HCT116 (cell line): ENCODE measurements at regions not wholly inside any gene's neighbourhood (a gene's known extent, or its start where the extent isn't known, plus 50 kb on each side); places are given as distances from the start of the nearest gene placed in this dataset.

ENCODE experiments used
- ATAC-seq: fragments of 200-7000 bp; cut with Tn5 transposase; 2 replicates; pipeline ENCODE4 v1.9.1; 2020; ENCODE audit warnings: mild to moderate bottlenecking, moderate library complexity
- BruUV-seq: library from RNA; stranded (reverse); fragments of 400-500 nt; replicated peaks from 2 replicates; lab custom pipeline; 2021; lab: Mats Ljungman, UMichigan
- CTCF ChIA-PET: fragments of 300-600 bp; sonication (Branson Sonifier 250); formaldehyde crosslinking; loops from one replicate; lab custom pipeline; 2021; ENCODE audit warnings: antibody characterized with exemption; lab: Charles Lee
- POLR2A ChIA-PET: fragments of 300-600, 350-600 bp; sonication (Branson Sonifier 250); formaldehyde crosslinking; loops from one replicate; lab custom pipeline; 2021; ENCODE audit warnings: antibody characterized with exemption; lab: Charles Lee
- RAD21 ChIA-PET, 2 experiments: fragments of 300-600 bp; sonication (Branson Sonifier 250); formaldehyde crosslinking; loops; one replicate each; lab custom pipeline; 2023; ENCODE audit warnings: low total read pairs in 2 of 2; ENCODE audit not compliant: uncharacterized antibody in 2 of 2, unreplicated experiment in 2 of 2, low non-redundant PET in 1 of 2; lab: Charles Lee
- DNase-seq: peaks from one replicate; pipeline ENCODE4 v3.0.0-alpha.2; 2010; ENCODE audit warnings: low read depth, low spot score
- H2AFZ ChIP-seq: fragments of 200-600 bp; shearing (Covaris generic), sonication (generic); 2 replicates; pipeline ENCODE4 v1.6.1; 2017; ENCODE audit warnings: low read depth, mixed run types, mixed read lengths, antibody characterized with exemption, low read length; ENCODE audit not compliant: poor library complexity, severe bottlenecking
- H3K27ac ChIP-seq: 2 replicates; pipeline ENCODE4 v1.5.1; 2012; ENCODE audit warnings: low read depth, low read length
- H3K27me3 ChIP-seq: fragments of 200-600 bp; sonication (generic); 2 replicates; pipeline ENCODE4 v1.6.1; 2016; ENCODE audit warnings: mixed run types, low read length, mixed read lengths; ENCODE audit not compliant: insufficient read depth
- H3K36me3 ChIP-seq, 2 experiments: fragments of 200-500 bp in 1 of 2; fragments of 200-600 bp in 1 of 2; sonication (Bioruptor generic) in 1 of 2; sonication (generic) in 1 of 2; 2 replicates each; pipeline versions ENCODE4 v1.5.1 to v1.6.1; 2014 to 2016; ENCODE audit warnings: low read length in 2 of 2, inconsistent platforms in 1 of 2, mixed read lengths in 1 of 2, mixed run types in 1 of 2; ENCODE audit not compliant: insufficient read depth in 2 of 2, control insufficient read depth in 1 of 2
- H3K4me1 ChIP-seq, 2 experiments: fragments of 200-600 bp in 1 of 2; sonication (generic) in 1 of 2; 2 replicates each; pipeline versions ENCODE4 v1.5.1 to v1.6.1; 2012 to 2017; ENCODE audit warnings: low read length in 2 of 2, inconsistent platforms in 1 of 2, mild to moderate bottlenecking in 1 of 2, mixed read lengths in 1 of 2, mixed run types in 1 of 2, moderate library complexity in 1 of 2; ENCODE audit not compliant: insufficient read depth in 2 of 2, control insufficient read depth in 1 of 2
- H3K4me2 ChIP-seq: fragments of 200-600 bp; sonication (generic); 2 replicates; pipeline ENCODE4 v1.6.1; 2017; ENCODE audit warnings: mixed run types, low read length, mixed read lengths
- H3K4me3 ChIP-seq, 2 experiments: fragments of 200-600 bp in 1 of 2; sonication (generic) in 1 of 2; replicated peaks in 1 of 2; 2 replicates each; pipeline ENCODE4 v1.5.1; 2011 to 2016; ENCODE audit warnings: low read length in 2 of 2, control low read depth in 1 of 2, low read depth in 1 of 2, mild to moderate bottlenecking in 1 of 2, mixed read lengths in 1 of 2, mixed run types in 1 of 2
- H3K79me2 ChIP-seq: fragments of 200-600 bp; sonication (generic); 2 replicates; pipeline ENCODE4 v1.6.1; 2017; ENCODE audit warnings: mild to moderate bottlenecking, mixed run types, low read length, moderate library complexity, mixed read lengths; ENCODE audit not compliant: insufficient read depth
- H3K9ac ChIP-seq: fragments of 200-600 bp; sonication (generic); 2 replicates; pipeline ENCODE4 v1.6.1; 2016; ENCODE audit warnings: low read length, mixed read lengths
- H3K9me2 ChIP-seq: fragments of 200-600 bp; sonication (generic), shearing (Covaris generic); 2 replicates; pipeline ENCODE4 v1.6.1; 2017; ENCODE audit warnings: mixed run types, mild to moderate bottlenecking, moderate library complexity; ENCODE audit not compliant: insufficient read depth
- H3K9me3 ChIP-seq, 2 experiments: fragments of 200-500 bp in 1 of 2; fragments of 200-600 bp in 1 of 2; sonication (Bioruptor generic) in 1 of 2; sonication (generic) in 1 of 2; 2 replicates each; pipeline ENCODE4 v1.6.1; 2014 to 2017; ENCODE audit warnings: low read length in 2 of 2, mixed read lengths in 2 of 2, inconsistent platforms in 1 of 2, low read depth in 1 of 2, mild to moderate bottlenecking in 1 of 2, mixed run types in 1 of 2, moderate library complexity in 1 of 2; ENCODE audit not compliant: control insufficient read depth in 1 of 2, insufficient read depth in 1 of 2
- H4K20me1 ChIP-seq: fragments of 200-600 bp; sonication (generic), shearing (Covaris generic); 2 replicates; pipeline ENCODE4 v1.6.1; 2017; ENCODE audit warnings: mixed run types, mild to moderate bottlenecking, moderate library complexity; ENCODE audit not compliant: insufficient read depth
- CBX3 ChIP-seq: IDR thresholded peaks from 2 replicates; pipeline ENCODE4 v1.6.1; 2012; ENCODE audit warnings: low read depth
- EGR1 ChIP-seq: IDR thresholded peaks from 2 replicates; pipeline ENCODE4 v1.6.1; 2012; ENCODE audit warnings: low read depth
- ELF1 ChIP-seq: IDR thresholded peaks from 2 replicates; pipeline ENCODE4 v1.6.1; 2012; ENCODE audit warnings: low read depth, borderline replicate concordance
- JUND ChIP-seq: IDR thresholded peaks from 2 replicates; pipeline ENCODE4 v1.6.1; 2012
- POLR2A ChIP-seq: IDR thresholded peaks from 2 replicates; pipeline ENCODE4 v1.7.0; 2011; ENCODE audit warnings: borderline replicate concordance; ENCODE audit not compliant: insufficient read depth, insufficient read length; ENCODE audit errors: extremely low read depth
- RAD21 ChIP-seq: IDR thresholded peaks from 2 replicates; pipeline ENCODE4 v1.6.1; 2012; ENCODE audit warnings: low read depth, mild to moderate bottlenecking
- SRF ChIP-seq: IDR thresholded peaks from 2 replicates; pipeline ENCODE4 v1.6.1; 2012; ENCODE audit warnings: low read depth
- TCF7L2 ChIP-seq: IDR thresholded peaks from 2 replicates; pipeline ENCODE4 v1.7.0; 2011; ENCODE audit warnings: borderline replicate concordance, inconsistent platforms; ENCODE audit not compliant: insufficient read depth, insufficient read length; ENCODE audit errors: extremely low read depth
- YY1 ChIP-seq: IDR thresholded peaks from 2 replicates; pipeline ENCODE4 v1.6.1; 2011; ENCODE audit warnings: low read length, low read depth, moderate library complexity, mild to moderate bottlenecking; ENCODE audit not compliant: insufficient replicate concordance; ENCODE audit errors: extremely low read depth
- intact Hi-C: fragments of 100-400 bp; cut with micrococcal nuclease; formaldehyde crosslinking; loops from 2 replicates; pipeline ENCODE4 v1.10.0; 2022
- TF ChIP-seq, protein P1 (sequence below): IDR thresholded peaks from 2 replicates; pipeline ENCODE4 v1.6.1; 2011; ENCODE audit warnings: mild to moderate bottlenecking, low read length, moderate library complexity; ENCODE audit not compliant: insufficient replicate concordance; ENCODE audit errors: extremely low read depth
- TF ChIP-seq, protein P2 (sequence below): IDR thresholded peaks from 2 replicates; pipeline ENCODE4 v1.6.1; 2012
- TF ChIP-seq, protein P3 (sequence below): IDR thresholded peaks from 2 replicates; pipeline ENCODE4 v1.6.1; 2012; ENCODE audit warnings: low read depth

DNA sequence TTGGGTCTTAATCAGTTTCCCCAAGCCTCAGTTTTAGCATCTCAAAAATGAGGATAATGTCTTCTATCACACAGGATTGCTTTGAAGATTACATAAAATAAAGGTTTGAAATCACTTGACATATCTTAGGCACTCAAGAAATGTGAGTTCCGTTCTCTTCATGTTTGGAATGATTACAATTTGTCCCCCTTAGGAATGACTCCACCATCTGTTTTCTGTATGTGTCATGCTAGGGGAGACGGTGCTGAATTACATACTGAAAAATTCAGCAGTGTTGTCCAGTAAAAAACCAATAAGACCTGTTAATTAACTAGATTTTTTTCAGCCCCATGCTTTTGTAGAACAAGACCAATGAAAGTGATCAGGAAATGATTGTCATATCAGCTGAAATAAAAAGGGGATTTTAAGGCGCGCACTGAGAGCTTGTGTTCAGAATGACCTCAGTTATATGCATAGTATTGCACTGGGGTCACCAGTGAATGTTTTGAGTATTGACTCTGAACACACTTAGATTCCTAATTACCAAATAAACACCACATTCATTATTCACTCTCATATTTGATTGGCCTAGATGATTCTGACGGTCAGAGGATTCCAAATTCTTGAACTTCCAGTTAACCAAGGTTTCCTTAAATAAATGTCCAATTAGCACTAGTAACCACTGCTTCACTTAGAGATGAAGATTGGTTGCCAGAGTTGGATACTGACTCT lies 114.5 kb upstream of the KCNK2 start (continued):
- TF ChIP-seq, protein P1, sequence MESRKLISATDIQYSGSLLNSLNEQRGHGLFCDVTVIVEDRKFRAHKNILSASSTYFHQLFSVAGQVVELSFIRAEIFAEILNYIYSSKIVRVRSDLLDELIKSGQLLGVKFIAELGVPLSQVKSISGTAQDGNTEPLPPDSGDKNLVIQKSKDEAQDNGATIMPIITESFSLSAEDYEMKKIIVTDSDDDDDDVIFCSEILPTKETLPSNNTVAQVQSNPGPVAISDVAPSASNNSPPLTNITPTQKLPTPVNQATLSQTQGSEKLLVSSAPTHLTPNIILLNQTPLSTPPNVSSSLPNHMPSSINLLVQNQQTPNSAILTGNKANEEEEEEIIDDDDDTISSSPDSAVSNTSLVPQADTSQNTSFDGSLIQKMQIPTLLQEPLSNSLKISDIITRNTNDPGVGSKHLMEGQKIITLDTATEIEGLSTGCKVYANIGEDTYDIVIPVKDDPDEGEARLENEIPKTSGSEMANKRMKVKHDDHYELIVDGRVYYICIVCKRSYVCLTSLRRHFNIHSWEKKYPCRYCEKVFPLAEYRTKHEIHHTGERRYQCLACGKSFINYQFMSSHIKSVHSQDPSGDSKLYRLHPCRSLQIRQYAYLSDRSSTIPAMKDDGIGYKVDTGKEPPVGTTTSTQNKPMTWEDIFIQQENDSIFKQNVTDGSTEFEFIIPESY = no peak
- no peak for TF ChIP-seq SRF

DNA sequence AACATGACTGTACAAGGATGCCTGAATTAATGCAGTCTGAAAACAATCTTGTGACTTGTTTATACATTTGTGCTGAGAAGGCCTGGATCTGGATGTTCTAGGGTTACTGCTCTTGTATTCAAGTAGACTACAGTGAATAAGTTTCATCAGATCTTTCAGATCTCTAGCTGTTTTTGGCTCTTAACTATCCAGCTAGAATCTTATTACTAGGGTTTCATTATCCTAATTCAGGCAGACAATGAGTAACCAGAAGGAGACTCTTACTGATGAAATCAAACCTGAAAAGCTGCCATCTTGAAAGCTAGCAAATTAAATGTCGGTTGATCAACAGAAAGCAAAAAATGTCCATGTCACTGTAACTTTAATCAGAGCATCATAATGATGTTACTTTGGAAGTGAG lies 112.5 kb upstream of the KCNK2 start:
- Histone ChIP-seq H3K36me3 (no peaks in the 10 kb centered on the region), H2AFZ (no peak overlapping the region), H3K4me3 (no peak overlapping the region), H3K9ac (no peak overlapping the region), H4K20me1 (no peaks in the 10 kb centered on the region), H3K4me1 (no peaks in the 10 kb centered on the region), H3K9me3 (no peaks in the 10 kb centered on the region), H3K27ac (no peak overlapping the region), H3K9me2 (no peaks in the 10 kb centered on the region), H3K4me2 (no peak overlapping the region), H3K79me2 (no peaks in the 10 kb centered on the region), H3K27me3 (no peaks in the 10 kb centered on the region)
- DNase-seq (no peak), ATAC-seq (no peak)
- no peak for TF ChIP-seq ELF1
- TF ChIP-seq RAD21 = no peak
- no peak for TF ChIP-seq EGR1
- no peak for TF ChIP-seq YY1
- TF ChIP-seq, protein P2, sequence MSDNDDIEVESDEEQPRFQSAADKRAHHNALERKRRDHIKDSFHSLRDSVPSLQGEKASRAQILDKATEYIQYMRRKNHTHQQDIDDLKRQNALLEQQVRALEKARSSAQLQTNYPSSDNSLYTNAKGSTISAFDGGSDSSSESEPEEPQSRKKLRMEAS = no peak
- no peak for TF ChIP-seq TCF7L2
- TF ChIP-seq, protein P3, sequence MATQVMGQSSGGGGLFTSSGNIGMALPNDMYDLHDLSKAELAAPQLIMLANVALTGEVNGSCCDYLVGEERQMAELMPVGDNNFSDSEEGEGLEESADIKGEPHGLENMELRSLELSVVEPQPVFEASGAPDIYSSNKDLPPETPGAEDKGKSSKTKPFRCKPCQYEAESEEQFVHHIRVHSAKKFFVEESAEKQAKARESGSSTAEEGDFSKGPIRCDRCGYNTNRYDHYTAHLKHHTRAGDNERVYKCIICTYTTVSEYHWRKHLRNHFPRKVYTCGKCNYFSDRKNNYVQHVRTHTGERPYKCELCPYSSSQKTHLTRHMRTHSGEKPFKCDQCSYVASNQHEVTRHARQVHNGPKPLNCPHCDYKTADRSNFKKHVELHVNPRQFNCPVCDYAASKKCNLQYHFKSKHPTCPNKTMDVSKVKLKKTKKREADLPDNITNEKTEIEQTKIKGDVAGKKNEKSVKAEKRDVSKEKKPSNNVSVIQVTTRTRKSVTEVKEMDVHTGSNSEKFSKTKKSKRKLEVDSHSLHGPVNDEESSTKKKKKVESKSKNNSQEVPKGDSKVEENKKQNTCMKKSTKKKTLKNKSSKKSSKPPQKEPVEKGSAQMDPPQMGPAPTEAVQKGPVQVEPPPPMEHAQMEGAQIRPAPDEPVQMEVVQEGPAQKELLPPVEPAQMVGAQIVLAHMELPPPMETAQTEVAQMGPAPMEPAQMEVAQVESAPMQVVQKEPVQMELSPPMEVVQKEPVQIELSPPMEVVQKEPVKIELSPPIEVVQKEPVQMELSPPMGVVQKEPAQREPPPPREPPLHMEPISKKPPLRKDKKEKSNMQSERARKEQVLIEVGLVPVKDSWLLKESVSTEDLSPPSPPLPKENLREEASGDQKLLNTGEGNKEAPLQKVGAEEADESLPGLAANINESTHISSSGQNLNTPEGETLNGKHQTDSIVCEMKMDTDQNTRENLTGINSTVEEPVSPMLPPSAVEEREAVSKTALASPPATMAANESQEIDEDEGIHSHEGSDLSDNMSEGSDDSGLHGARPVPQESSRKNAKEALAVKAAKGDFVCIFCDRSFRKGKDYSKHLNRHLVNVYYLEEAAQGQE = no peak
- TF ChIP-seq CBX3 = no peak
- no peak for TF ChIP-seq POLR2A
- no peak for TF ChIP-seq JUND
- ChIA-PET POLR2A (no interaction called here), CTCF (no interaction called here), RAD21 (no interaction called here)
- intact Hi-C loops = no loop called here
- no TSS peak for BruUV-seq
